ENCODE measurements at regions not wholly inside any gene's neighbourhood (a gene's known extent, or its start where the extent isn't known, plus 50 kb on each side); places are given as distances from the start of the nearest gene placed in this dataset.

DNA sequence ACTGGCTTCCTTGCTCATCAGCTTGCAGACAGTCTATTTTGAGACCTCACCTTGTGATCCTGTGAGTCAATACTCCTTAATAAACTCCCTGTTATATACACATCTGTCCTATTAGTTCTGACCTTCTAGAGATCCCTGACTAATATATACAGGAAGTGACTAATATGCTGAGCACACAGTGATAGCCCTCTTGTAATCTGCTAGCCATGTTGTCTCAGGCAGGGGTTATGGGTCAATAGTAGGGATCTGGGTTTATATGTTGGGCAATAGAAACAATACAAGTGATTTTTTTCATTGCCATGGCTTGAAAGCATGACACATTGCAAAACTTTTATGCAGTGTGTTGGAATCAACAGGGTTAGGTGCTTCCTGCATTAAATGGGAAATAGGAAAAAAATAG lies 562.2 kb downstream of the GALC start:
- TF ChIP-seq, protein P1, sequence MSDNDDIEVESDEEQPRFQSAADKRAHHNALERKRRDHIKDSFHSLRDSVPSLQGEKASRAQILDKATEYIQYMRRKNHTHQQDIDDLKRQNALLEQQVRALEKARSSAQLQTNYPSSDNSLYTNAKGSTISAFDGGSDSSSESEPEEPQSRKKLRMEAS (IDR thresholded peaks at IDR 0.05; ENCODE audit: insufficient read depth, insufficient read length): no peak
- TF ChIP-seq, protein P2, sequence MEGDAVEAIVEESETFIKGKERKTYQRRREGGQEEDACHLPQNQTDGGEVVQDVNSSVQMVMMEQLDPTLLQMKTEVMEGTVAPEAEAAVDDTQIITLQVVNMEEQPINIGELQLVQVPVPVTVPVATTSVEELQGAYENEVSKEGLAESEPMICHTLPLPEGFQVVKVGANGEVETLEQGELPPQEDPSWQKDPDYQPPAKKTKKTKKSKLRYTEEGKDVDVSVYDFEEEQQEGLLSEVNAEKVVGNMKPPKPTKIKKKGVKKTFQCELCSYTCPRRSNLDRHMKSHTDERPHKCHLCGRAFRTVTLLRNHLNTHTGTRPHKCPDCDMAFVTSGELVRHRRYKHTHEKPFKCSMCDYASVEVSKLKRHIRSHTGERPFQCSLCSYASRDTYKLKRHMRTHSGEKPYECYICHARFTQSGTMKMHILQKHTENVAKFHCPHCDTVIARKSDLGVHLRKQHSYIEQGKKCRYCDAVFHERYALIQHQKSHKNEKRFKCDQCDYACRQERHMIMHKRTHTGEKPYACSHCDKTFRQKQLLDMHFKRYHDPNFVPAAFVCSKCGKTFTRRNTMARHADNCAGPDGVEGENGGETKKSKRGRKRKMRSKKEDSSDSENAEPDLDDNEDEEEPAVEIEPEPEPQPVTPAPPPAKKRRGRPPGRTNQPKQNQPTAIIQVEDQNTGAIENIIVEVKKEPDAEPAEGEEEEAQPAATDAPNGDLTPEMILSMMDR (IDR thresholded peaks at IDR 0.05; ENCODE audit: extremely low read depth in 1 of 2, insufficient read depth in 1 of 2, low read depth in 1 of 2, low read length in 2 of 2): no peak
- TF ChIP-seq EZH2 (IDR thresholded peaks at IDR 0.05; ENCODE audit: borderline replicate concordance, low read depth, low read length, severe bottlenecking) (no peak), POLR2AphosphoS5 (IDR thresholded peaks at IDR 0.05; ENCODE audit: insufficient read depth, low read depth, low read length) (no peak), JUN (IDR thresholded peaks at IDR 0.05; ENCODE audit: borderline replicate concordance, insufficient read depth, insufficient read length, low read depth) (no peak), GATA2 (IDR thresholded peaks at IDR 0.05; ENCODE audit: insufficient read depth, insufficient read length, low read depth, low read length) (no peak), POLR2A (IDR thresholded peaks at IDR 0.05; ENCODE audit: low read depth, low read length) (no peak), MYC (IDR thresholded peaks at IDR 0.05; ENCODE audit: low read depth, low read length) (no peak)
